ENCODE measurements at regions not wholly inside any gene's neighbourhood (a gene's known extent, or its start where the extent isn't known, plus 50 kb on each side); places are given as distances from the start of the nearest gene placed in this dataset.

DNA sequence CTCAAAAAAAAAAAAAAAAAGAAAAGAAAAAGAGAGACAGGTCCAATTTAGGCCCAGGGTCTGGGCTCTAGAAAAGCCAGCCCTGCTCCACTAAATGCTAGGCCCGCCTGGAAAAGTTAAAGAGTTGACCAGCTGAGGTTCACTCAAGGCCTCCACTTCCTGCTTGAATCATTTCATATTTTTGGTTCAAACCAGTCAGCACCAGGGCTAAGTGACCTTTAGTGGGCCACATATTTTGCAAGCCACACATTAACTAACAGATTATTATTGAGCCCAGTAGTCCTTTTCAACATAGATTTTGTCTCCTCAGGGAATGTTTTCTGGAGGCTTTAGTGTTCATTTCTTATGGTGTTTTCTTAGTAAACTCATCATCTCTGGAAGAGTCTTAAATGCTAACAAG lies 156.6 kb downstream of the TLR4 start:
- no peak for DNase-seq (ENCODE audit: low read depth, low spot score)

DNA sequence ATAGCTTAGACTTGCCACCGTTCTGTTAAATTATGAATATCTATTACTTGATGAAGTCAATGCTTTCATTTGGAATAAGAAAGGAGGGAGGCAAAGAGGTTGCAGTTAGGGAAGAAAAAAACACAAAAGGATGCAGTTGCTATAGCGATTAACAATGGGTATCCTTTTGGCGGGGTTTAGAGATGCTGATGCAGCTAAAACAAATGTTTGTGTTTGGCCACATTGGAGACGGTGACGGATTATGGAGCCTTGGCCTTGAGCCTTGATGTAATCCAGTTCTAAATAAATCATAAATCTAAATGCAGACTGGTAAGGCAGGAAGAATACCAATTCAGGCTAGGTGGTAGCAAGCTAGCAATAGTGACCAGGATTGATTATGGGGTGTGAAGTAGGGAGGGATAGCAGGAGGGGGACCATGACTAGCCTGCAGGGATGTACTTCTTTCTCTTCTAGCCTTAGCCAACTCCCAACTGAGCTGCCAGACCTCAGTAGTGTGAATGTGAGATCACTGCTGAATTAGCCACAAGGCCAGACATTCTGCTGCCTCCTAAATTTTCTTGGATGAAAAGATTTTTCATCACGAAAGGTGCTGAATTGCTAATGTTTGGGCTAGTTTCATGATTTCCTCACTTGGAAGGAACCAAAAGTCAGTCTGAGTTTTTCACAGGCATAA lies 160.3 kb downstream of the TLR4 start:
- no peak for DNase-seq (ENCODE audit: low read depth, low spot score)

- DNase-seq (ENCODE audit: low read depth, low spot score), result no peak
Measured at GRCh38 chr9:117868594-117868993, 164.4 kb downstream of the TLR4 start.

- no peak for DNase-seq (ENCODE audit: low read depth, low spot score)
Measured at GRCh38 chr9:117869287-117869686, 165.1 kb downstream of the TLR4 start.

DNA sequence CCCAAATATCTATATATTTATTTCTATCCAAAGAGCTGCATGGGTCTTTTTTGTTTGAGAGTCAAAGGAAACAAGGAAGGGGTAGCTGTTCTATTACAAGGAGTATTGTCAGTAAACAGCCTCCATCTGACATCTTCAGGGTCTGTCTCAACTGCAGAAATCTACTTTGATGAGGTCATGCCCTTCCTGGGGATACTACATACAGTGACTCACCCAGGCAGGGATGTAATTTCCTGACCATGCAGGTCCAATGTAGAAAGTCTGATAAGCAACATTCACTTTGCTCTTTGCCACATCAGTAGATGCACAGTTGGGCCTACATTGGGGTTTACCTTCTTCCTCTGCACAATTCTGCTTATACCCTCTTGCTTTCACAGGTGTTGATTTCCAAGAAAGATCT lies 165.5 kb downstream of the TLR4 start:
- DNase-seq (ENCODE audit: low read depth, low spot score), result no peak

- DNase-seq (ENCODE audit: low read depth, low spot score), result no peak
Measured at GRCh38 chr9:117873664-117874063, 169.5 kb downstream of the TLR4 start.

- no peak for DNase-seq (ENCODE audit: low read depth, low spot score)
Measured at GRCh38 chr9:117875886-117876285, 171.7 kb downstream of the TLR4 start.

GRCh38 chr9:117882171-117882570 lies 178.0 kb downstream of the TLR4 start:
- DNase-seq (ENCODE audit: low read depth, low spot score), result no peak

DNA sequence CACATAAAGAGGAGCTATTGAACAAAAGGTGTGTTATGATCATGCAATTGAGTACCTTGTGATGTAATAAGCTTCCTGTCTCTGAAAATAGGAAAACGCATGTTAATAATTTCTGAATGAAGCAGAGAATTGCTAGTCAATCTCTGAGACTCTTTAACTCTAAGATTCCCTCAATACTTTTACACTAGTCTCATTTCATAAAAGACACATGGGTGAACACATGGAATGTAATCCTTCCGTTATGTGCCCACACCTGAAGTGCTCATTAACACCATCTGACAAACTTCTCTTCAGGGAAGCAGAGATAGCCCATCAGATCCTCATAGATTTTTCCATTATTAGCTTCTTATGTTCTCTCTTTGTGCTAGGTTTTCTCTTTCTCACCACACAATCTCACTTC lies 182.4 kb downstream of the TLR4 start:
- DNase-seq (ENCODE audit: low read depth, low spot score), result no peak

DNA sequence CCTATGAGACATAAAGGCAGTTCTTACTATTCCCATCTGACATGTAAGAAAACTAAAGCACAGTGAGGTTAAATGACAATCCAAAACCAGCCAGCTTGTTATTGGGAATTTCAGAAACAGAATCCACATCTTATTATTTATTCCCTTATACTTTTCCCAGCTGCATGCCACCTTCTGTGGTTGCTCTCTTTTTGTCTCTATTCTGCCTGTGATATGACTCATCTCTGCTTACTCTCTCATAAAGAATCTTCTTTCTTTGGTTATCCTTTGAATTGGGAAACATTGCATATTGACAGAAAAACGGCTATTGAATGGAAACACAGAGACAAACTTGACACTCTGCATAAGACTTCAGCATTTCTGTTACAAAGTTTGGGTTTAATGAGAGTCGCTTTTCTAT lies 183.2 kb downstream of the TLR4 start:
- DNase-seq (ENCODE audit: low read depth, low spot score), result no peak

- no peak for DNase-seq (ENCODE audit: low read depth, low spot score)
Measured at GRCh38 chr9:117887941-117888340, 183.7 kb downstream of the TLR4 start.

DNA sequence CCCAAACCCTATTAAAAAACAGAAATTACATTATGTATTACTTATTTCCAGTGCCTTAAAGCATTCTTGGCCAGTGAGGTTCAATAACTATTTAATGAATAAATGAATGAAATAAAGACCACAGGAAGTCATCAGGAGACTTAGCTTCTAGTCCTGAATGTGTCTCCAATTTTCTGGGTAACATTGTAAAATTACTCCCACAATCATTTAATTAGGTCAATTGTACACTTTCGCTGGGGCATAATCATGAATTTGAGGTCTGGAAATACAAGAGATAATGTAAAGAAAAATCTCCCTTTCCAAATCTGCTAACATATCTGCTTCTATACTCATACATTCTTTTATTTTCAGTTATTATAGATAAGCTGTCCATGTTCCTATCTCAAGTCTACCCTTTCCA lies 199.2 kb downstream of the TLR4 start:
- DNase-seq (ENCODE audit: low read depth, low spot score), result no peak

DNA sequence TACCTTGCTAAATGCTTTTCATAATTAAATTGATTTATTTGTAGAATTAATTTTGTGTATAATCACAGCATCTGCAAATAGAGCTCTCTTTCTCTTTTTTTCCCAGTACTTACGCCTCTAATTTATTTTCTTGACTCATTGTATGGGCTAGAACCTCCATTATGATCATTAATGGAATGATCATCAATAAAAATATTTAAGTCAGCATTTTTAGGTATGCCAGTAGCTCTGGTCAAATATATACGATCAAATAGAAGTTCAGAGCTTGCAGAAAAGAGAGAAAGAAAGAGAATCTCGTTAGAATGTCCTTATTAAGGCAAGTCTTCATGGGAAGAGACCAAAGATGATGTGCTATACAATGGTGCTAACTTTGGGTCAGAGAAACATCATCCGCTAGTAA lies 202.6 kb downstream of the TLR4 start:
- no peak for DNase-seq (ENCODE audit: low read depth, low spot score)

DNA sequence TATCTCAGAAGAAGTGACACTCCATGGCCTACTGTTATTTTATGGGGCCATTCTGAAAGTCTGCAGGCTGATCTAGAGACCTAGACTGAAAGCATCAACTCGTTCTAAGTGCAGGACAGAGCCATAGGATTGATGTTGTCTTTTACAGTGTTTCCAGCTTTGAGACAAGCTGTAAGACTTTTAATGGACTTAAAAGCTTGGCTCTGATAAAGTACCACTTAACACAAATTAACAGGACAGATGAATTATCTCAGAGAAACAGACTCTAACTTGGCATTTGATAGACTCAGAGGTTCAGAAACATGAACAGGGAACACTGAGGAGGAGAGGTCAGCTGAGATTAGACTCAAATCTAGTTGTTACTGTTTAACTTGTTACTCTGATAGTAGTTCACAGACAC lies 203.2 kb downstream of the TLR4 start:
- DNase-seq (ENCODE audit: low read depth, low spot score), result no peak

DNA sequence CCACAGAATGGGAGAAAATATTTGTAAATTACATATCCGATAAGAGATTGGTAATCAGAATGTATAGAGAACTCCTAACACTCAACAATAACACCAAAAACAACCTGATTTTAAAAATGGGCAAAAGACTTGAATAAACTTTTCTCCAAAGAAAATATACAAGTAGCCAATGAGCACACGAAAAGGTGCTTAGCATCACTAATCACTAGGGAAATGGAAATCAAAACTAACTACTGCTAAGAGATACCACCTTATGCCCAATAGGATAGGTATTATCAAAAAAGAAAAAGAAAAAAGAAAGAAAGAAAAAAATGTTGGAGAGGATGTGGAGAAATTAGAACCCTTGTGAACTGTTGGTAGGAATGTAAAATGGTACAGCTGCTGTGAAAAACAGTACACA lies 212.1 kb downstream of the TLR4 start:
- no peak for DNase-seq (ENCODE audit: low read depth, low spot score)

DNA sequence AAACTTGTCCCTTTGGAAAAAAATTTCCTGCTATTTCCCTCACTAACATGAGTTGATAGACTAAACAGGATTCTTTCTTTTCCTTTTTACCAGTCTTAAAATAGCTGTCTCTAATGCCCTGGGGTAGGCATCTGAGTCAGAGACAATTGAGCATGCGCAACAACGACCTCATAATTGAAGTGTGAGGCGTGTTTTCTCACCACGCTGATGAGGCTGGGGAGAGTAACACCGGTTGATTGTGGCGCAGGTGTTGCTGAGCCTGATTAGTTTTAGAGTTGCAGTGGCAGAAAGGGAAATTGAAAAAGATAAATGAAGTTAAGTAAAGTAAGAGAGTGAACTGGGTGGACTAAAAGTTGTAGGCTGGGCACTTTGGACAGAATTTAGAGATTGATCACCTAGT lies 213.7 kb downstream of the TLR4 start:
- no peak for DNase-seq (ENCODE audit: low read depth, low spot score)

DNA sequence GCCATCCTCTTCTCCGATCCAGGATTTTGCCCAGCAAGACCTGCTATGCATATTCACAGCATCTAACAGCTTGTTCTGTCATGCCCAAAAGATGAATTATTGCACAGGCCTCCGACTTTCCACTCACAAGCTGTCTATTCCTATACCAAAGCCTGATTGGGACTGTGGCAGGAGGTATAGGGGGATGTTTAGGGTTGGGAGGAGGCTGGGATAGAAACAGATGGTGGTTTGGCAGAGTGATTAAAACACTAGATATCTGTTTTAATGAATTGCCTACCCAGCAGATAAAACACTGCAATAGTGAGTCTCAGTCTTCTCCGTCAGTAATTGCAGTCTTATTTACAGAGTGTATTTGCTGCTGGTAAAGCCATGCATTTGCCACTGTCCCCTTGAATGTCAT lies 215.3 kb downstream of the TLR4 start:
- no peak for DNase-seq (ENCODE audit: low read depth, low spot score)

- DNase-seq (ENCODE audit: low read depth, low spot score), result no peak
Measured at GRCh38 chr9:117926031-117926658, 221.9 kb downstream of the TLR4 start.

GRCh38 chr9:117927354-117927753 lies 223.2 kb downstream of the TLR4 start:
- DNase-seq (ENCODE audit: low read depth, low spot score), result no peak

DNA sequence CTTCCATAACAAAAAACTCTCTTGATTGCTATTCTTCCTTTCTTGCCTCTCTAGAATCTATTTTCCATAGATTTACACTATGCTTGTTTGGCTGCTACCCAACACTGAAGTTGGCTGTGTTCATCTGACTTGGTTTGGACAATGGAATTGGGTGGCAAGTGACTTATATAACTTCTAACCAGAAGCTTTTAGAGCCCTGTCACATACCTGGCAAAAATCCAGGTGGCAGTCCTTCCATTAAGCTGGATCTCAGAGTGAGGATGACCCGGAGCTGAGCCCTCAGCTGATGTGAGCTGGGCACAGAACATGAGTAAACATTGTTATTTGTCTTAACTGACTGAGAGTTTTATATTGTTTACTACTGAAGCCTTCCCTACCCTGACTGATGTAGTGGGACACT lies 225.7 kb downstream of the TLR4 start:
- DNase-seq (ENCODE audit: low read depth, low spot score), result no peak

DNA sequence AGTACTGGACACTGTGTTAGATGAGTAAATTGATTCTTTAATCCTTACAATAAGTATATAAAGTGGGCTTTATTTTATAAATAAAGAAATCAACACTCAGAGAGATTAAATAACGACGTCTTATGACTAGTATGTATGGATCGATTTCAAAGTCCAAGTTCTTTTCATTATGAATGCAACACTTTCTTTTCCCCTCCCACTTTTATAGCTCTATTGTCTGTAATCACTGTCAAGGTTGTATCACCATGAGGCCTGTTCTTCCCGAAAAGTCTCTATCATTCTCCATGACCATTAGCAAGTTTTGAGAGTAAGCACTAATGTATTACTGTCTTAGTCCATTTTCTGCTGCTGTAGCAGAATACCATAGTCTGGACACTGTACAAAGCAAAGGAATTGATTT lies 228.4 kb downstream of the TLR4 start:
- DNase-seq (ENCODE audit: low read depth, low spot score), result no peak

DNA sequence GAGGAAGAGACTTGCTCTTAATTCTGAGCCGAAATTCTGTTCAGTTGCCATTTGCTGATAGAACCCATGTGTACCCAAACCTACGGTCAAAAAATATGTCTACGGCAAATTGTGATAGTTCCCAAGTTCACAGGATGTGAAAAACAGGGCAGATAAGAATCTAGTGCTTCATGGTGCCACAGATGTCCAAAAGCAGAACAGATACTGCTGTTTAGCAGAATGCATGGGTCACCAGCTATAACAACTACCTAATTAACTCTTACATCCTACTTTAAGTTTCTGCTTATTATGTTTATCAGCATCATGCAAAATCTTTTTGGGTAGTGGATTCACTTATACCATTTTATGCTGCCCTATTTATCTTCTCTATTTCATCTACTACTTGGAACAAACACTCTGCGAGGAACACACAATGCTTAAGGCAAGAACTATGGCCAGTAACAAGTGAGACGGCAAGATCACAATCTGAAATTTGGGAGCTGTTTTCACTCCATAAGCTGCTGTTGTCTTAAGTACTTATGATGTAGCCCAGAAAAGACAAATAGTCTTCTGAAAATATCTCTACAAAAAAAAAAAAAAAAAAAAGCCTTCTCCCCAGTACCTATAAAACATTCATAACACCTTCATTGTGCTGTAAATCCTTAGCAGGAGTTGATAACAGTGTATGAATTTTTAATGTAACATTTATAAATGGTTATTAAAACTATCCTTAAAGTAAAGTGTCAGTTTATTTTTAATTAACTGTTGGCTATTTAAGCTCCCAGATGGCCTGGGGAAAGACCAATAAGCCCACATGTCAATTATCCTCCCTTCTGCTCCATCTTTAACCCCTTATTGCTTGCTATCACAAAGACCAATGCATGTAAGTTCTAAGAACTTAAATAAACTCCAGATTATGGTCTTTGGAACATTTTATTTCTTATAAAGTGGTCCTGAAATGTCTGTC lies 232.3 kb downstream of the TLR4 start:
- DNase-seq (ENCODE audit: low read depth, low spot score), result no peak

- no peak for DNase-seq (ENCODE audit: low read depth, low spot score)
Measured at GRCh38 chr9:117938086-117938485, 233.9 kb downstream of the TLR4 start.

Measured in brain pericyte (primary cell).